Frontal cortex (tissue), 3 donors: ENCODE measurements at regions not wholly inside any gene's neighbourhood (a gene's known extent, or its start where the extent isn't known, plus 50 kb on each side); places are given as distances from the start of the nearest gene placed in this dataset.

ENCODE experiments used
- DNase-seq, 2 donors: peaks; one replicate each; pipeline ENCODE4 v3.0.0; 2012; ENCODE audit warnings: low spot score in 2 of 2
- FAIRE-seq: peaks from 2 replicates; lab custom pipeline; 2012; peaks lifted over from hg19 to GRCh38; lab: Jason Lieb, UNC
- donor health status: control.
- donor health status: control.
- donor health status: control.

DNA sequence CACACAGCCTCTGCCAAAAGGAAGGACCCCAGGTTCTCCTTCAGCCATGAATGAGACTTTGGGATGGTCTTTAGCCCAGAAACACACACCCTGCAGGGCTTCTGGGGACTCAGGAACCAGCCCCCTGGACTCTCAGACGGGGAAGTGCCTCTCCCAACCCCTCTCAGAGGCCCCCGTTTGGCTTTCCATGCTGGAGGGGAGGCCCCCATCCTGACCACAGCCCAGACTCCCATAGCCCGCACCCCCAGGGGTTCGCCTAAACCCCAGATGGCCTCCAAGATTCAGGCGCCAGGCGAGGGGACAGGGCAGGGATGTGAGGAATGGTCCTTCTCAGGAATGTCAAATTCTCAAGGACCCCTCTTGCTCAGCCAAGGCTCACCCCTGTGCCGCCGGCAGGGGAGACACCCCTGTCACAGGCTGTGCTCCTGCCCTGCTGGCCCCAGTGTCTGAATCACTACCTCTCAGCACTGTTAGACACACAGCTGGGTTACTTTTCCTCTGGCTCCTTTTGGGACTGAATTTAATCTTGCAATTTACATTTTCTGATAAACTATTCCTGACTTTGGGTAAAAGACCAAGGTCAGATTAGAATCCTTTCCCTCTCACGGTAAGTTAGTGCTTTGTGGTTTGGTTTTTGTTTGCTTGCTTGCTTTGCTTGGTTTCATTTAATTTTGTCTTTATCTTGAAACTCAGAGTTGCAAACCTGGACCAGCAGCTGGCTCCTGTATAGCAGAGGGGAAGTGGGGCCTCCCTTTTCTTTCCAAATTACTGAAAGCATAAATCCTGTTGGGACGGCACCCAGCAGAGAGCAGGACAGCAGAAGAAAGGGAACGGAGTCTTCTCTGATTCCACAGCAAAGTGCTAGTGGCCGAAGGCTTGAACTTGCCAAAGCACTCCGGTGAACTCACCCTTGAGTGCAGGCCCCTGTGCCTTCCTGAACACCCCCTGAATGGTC lies 198.9 kb upstream of the RAB6C start:
- FAIRE-seq (no peak), DNase-seq (no peak)

- FAIRE-seq = no peak
- DNase-seq = no peak
Observed at GRCh38 chr2:129781749-129782632, 197.5 kb upstream of the RAB6C start.

DNA sequence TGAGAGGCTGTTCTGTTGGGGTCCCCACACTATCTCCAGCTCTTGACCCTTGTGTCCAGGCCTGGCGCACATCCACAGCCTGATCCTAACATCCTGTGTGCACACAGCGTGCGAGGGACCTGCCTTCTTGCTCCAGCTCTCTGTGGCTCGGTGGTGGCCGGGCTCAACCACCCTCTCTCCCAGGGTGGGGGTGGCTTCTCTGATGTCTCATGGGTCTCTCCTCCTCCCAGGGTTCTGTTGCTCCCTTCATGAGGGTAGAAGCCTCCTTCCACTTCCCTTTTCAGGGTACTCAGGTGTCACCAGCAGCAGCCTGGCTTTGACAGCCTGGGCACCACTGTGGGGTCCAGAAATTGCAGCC lies 196.9 kb upstream of the RAB6C start:
- DNase-seq = no peak
- FAIRE-seq = no peak

DNA sequence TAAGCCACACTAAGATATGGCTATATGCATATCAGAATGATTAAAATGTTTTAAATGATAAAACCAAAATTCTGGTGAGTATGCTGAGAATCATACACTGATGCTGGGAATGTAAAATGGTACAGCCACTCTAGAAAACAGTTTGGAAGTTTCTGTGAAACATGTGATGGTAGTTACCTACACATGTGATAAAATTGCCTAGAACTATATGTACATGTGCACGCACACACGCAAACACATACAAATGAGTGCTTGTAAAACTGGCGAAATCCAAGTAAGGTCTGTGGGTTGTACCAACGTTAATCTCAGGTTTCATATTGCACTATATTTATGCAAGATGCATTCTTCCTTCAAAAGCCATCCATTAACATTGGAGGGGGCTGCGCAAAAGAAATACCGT lies 195.0 kb upstream of the RAB6C start:
- FAIRE-seq = no peak
- no peak for DNase-seq

GRCh38 chr2:129791712-129792111 lies 187.8 kb upstream of the RAB6C start:
- peak in 1 of 2 donors; percentile 33 for DNase-seq
- FAIRE-seq = no peak

DNA sequence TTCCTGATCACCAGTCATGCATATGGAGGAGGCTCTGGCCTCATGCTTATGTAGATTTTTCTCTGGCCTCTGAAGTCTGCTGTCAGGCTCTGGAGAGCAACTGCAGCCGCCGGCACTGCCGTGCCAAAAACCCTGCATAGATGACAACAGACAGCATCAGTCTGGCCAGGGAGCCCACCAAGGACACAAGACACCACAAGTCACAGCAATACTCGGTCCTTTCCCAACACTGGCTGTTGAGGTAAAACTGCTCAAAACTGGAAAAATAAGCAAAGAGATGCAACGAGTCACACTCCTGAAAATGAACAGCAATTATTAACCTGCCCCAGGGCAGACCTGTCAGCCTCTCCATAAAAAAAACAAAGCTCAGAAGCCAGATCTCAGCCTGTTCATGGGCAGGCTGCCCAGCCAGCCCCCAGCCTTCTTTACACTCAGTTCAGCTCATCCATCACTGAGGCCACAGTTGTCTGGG lies 186.0 kb upstream of the RAB6C start:
- no peak for DNase-seq
- no peak for FAIRE-seq

DNA sequence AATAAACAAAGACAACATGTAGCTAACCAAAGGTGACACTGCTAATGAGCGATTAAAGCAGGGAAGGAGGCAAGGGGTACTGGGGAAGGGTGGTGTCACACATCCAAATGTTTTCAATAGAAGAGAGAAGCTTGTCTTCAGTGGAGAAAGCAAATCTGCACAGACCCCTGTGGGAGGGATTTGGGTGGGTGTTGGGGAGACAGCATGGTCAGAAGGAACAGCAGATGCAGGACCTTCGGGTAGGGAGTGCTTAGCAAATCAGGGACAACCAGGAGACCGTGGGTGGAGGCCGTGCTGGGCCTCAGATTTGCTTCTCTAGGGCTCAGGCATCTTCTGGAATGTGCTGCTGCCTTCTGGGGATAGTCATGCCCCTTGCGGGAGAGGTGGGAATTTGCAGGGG lies 185.3 kb upstream of the RAB6C start:
- DNase-seq (no peak), FAIRE-seq (no peak)

DNA sequence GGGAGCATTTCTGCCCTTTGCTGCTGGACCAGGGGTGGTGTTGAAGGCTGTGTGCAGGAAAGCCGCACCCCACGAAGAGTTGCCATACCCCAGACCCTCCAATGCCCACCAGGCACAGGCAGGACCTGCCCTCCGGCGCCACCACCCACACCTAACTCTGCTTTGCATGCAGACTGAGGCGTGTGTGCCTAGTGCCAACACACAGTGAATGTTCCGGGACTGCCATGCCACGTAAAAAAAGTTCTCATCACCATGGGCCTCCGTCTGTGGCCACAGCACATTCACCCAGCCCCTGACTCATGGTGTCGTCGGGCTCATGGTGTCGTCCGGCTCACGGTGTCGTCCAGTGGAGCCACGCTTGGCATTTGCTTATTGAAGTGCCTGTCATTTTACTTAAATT lies 184.9 kb upstream of the RAB6C start:
- no peak for FAIRE-seq
- no peak for DNase-seq

GRCh38 chr2:129796225-129796624 lies 183.2 kb upstream of the RAB6C start:
- FAIRE-seq = no peak

DNA sequence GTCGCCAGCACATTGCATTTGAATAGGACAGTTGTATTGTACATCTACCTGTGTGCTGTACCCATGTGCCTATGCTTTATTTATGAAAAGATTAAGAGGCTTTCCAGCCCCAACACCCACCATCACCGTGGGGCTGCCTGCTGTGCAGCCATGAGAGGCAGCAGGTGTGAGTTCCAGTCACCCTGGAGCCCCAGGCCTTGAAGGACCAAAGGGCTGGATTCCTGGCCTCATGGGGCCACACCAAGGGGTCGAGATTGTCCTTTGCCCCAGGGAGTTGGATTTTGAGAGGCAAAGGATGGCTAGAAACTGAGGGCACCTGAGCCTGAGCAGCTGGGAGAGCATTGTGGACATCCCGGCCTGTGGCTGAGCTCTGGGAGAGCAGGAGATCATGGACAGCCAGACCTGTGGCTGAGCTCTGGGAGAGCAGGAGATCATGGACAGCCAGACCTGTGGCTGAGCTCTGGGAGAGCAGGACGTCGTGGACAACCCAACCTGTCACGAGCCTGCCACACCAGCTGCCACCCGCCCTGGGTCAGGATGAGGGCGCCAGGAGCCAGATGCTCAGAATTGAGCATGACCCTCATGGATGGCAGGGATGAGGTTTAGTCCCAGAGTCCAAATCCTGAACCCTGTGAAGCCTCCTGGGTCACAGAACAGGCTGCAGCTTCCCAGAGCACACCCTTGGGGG lies 182.5 kb upstream of the RAB6C start:
- no peak for DNase-seq
- FAIRE-seq = no peak

More at GRCh38 chr2:129796225-129796624, 183.2 kb upstream of the RAB6C start:
- DNase-seq = no peak

DNA sequence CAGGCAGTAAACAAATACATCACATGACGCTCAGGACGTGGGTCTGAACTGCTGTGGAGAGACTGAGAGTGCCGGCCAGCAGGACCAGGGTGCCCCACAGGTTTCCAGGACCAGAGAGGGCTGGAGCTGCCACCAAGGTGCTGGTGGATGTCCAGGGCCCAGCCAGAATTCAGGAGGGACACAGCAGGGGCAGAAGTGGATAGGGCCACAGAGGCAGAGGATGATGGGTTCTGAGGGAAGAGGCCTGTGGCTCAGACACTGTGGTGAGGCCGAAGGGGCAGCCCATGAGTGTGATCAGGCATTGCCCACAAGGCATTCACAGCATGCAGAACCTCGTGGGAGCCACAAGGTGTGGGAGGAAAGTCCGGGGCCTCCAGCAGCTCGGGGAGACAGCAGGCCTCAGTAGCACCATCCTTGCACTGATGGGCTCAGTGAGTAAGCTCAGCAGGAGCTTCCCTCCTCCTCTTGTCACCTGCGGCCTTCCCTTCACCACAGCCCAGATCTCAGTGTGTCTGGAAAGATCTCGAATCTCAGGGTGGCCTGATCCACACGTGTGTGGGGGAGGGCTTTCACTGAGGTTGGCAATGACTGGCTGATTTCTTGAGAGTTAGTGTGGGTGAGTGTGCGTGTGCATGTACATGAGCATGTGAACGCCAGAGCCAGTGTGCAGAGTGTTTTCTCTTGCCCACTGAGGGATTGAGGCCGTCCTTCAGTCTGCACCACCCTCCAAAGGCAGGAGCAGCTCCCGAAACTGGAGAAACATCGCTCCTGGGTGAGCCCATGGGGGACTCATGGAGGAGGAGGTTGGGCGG lies 181.8 kb upstream of the RAB6C start:
- DNase-seq (no peak), FAIRE-seq (no peak)

GRCh38 chr2:129798301-129798581 lies 181.2 kb upstream of the RAB6C start:
- FAIRE-seq (no peak), DNase-seq (no peak)

- FAIRE-seq = no peak
- DNase-seq = no peak
Observed at GRCh38 chr2:129798626-129799025, 180.8 kb upstream of the RAB6C start.

GRCh38 chr2:129799036-129799958 lies 180.2 kb upstream of the RAB6C start:
- FAIRE-seq = no peak
- DNase-seq = no peak

DNA sequence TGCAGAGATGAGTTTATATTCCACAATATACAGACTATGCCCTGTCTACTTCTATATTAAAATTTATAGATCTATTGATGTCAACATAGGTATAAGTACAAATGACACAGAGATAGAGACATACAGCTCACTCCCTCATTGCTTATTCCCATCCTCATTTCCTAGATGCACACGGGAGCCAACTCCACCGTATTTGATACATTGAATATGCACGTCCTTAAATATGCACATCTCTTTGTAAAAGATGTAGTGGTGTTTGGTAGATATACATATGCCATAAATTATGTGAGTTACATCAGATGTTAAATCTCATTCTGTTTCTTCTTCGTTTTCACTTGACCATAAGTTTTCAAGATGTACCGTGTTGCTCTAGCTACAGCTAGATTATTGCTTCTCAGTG lies 179.2 kb upstream of the RAB6C start:
- no peak for DNase-seq
- FAIRE-seq = no peak

- DNase-seq (no peak), FAIRE-seq (no peak)
Observed at GRCh38 chr2:129800686-129801085, 178.8 kb upstream of the RAB6C start.

- DNase-seq = no peak
- no peak for FAIRE-seq
Observed at GRCh38 chr2:129801575-129801974, 177.9 kb upstream of the RAB6C start.

DNA sequence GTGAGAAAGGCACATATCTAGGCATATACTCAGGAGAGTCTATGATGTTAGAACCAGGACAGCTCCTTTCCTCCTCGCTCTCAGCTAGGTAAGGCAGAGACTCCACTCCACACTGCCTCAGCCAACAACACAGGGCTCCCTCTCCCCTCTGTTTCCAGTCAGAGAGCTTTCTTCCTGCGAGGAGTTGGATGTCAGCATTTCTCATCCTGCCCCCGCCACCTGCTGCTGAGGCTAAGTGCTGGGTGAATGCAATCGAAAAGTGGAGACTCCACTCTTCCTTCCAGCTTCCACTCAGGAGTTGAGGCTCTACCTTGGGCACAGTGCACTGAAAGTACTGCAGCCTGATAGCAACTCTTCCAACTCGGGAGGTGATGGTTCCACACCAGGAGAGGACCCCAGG lies 177.2 kb upstream of the RAB6C start:
- FAIRE-seq = no peak
- DNase-seq = no peak

- FAIRE-seq = no peak
- DNase-seq = no peak
Observed at GRCh38 chr2:129803032-129803431, 176.4 kb upstream of the RAB6C start.
